ENCODE measurements at regions not wholly inside any gene's neighbourhood (a gene's known extent, or its start where the extent isn't known, plus 50 kb on each side); places are given as distances from the start of the nearest gene placed in this dataset.

DNA sequence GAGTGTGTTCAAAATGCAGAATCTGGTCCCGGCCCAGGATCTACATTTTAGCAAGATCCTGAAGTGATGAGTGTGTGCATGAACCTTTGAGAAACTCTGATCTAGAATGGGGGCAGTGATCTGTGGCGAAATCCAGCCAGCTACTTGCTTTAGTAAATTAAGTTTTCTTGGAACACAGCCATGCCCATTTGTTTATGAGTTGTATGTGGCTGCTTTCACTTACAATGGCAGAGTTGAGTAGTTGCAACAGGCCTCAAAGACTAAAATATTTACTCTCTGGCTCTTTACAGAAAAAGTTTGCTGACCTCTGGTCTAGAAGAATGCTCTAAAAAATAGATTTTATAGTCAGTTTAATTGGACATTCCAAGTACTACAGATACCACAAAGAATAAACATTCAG, 588.3 kb downstream of the BNC2 start:
- Mint-ChIP-seq H3K4me1 (ENCODE audit: unreplicated experiment) (peaks cover 10% of the 10 kb centered on the region), H3K36me3 (ENCODE audit: unreplicated experiment) (no peaks in the 10 kb centered on the region), H3K27me3 (ENCODE audit: unreplicated experiment) (no peaks in the 10 kb centered on the region), H3K4me3 (ENCODE audit: unreplicated experiment) (no peak overlapping the region), H3K27ac (ENCODE audit: unreplicated experiment) (peak overlapping the region; percentile 46), H3K9me3 (ENCODE audit: unreplicated experiment) (peaks cover 4% of the 10 kb centered on the region)
- TF ChIP-seq CTCF (IDR thresholded peaks at IDR 0.05): no peak
- no peak for DNase-seq (ENCODE audit: extremely low spot score, unreplicated experiment)

DNA sequence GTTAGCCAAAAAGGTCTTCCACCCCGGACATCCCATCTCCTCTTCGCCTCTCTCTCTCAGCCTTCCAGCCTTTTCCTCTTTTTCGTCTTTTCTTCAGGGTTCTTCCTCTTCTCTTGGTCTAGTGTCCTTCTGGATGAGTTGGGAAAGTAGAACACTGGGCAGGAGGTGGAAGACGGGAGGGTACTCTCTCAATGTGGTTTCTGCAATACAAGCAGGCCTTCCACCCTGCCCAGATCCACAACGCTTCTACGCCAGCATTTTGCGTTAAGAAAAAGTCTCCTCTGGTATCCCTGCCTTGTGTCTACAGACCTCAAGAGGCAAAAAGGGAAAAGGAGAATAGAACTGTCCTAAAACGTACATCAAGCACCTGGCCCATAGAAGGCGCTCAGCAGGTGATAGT, 587.8 kb downstream of the BNC2 start:
- TF ChIP-seq CTCF (IDR thresholded peaks at IDR 0.05): no peak
- Mint-ChIP-seq H3K4me3 (ENCODE audit: unreplicated experiment) (no peak overlapping the region), H3K36me3 (ENCODE audit: unreplicated experiment) (no peaks in the 10 kb centered on the region), H3K4me1 (ENCODE audit: unreplicated experiment) (peaks cover 10% of the 10 kb centered on the region), H3K27ac (ENCODE audit: unreplicated experiment) (no peak overlapping the region), H3K27me3 (ENCODE audit: unreplicated experiment) (no peaks in the 10 kb centered on the region), H3K9me3 (ENCODE audit: unreplicated experiment) (peaks cover 4% of the 10 kb centered on the region)
- DNase-seq (ENCODE audit: extremely low spot score, unreplicated experiment): no peak

DNA sequence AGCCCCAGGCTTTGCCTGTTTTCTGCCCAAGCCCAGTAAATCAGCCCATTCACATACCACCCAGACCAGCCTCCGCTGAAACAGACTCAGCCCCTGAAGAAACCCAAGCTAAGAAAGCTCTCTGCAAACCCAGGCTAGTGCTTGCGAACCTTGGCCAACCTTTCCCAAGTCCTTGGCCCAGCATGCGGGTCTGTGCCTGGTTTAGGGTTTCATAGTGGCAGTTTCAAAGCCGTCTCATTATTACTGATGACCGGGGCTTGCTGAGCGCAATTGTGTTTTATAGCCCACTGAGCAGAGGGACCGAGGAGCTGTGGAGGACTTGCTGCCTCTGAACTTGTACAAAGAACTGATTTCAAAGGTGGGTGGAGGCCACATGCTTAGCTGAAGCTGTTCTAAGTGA, 584.3 kb downstream of the BNC2 start:
- no peak for DNase-seq (ENCODE audit: extremely low spot score, unreplicated experiment)
- Mint-ChIP-seq H3K27ac (ENCODE audit: unreplicated experiment) (no peak overlapping the region), H3K4me3 (ENCODE audit: unreplicated experiment) (no peak overlapping the region), H3K9me3 (ENCODE audit: unreplicated experiment) (peaks cover 4% of the 10 kb centered on the region), H3K4me1 (ENCODE audit: unreplicated experiment) (peaks cover 14% of the 10 kb centered on the region), H3K36me3 (ENCODE audit: unreplicated experiment) (no peaks in the 10 kb centered on the region), H3K27me3 (ENCODE audit: unreplicated experiment) (no peaks in the 10 kb centered on the region)
- no peak for TF ChIP-seq CTCF (IDR thresholded peaks at IDR 0.05)

DNA sequence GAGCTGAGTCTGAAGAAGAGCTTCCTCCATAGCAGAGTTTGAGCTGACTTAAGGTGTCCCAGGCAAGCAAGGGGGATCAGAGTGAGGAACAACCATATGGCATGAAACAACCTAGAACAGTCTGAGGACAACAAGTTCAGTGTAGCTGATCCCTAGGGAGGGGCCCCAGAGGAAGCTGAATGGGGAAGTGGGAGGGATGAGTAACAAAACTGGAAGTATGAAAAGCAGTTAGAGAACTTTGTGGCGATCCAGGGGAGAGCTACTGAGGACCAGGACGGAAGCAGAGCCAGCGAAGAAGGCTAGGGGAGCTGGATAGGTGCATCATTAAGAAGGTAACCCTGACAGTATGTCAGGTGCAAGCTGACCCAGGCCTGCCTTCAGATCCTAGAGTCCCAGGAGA, 580.8 kb downstream of the BNC2 start:
- TF ChIP-seq CTCF (IDR thresholded peaks at IDR 0.05): no peak
- Mint-ChIP-seq H3K4me1 (ENCODE audit: unreplicated experiment) (peaks cover 10% of the 10 kb centered on the region), H3K4me3 (ENCODE audit: unreplicated experiment) (no peak overlapping the region), H3K36me3 (ENCODE audit: unreplicated experiment) (no peaks in the 10 kb centered on the region), H3K9me3 (ENCODE audit: unreplicated experiment) (peaks cover 4% of the 10 kb centered on the region), H3K27ac (ENCODE audit: unreplicated experiment) (no peak overlapping the region), H3K27me3 (ENCODE audit: unreplicated experiment) (no peaks in the 10 kb centered on the region)
- no peak for DNase-seq (ENCODE audit: extremely low spot score, unreplicated experiment)

DNA sequence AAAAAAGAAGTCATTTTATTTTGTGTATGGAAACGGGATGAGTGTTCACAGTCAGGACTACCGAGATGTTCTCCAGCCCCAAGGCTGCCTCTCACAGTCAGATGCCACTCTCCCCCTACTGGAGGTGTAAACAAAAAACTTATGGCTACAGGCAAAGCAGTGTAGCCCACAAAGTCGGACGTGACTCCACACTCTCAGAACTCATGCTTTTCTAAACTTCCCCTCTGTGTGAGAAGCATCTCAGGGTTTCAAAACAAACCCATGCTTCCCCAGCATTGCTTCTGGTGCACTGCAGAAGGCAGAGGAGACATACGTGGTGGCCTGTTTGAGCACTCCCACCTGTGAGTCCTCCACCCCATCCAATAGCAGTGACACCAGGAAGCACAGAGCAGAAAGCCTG, 580.3 kb downstream of the BNC2 start:
- no peak overlapping the region for H3K4me3 Mint-ChIP-seq (ENCODE audit: unreplicated experiment)
- H3K36me3 Mint-ChIP-seq (ENCODE audit: unreplicated experiment): no peaks in the 10 kb centered on the region
- peaks cover 7% of the 10 kb centered on the region for H3K9me3 Mint-ChIP-seq (ENCODE audit: unreplicated experiment)
- no peak for DNase-seq (ENCODE audit: extremely low spot score, unreplicated experiment)
- peaks cover 15% of the 10 kb centered on the region for H3K4me1 Mint-ChIP-seq (ENCODE audit: unreplicated experiment)
- no peaks in the 10 kb centered on the region for H3K27me3 Mint-ChIP-seq (ENCODE audit: unreplicated experiment)
- H3K27ac Mint-ChIP-seq (ENCODE audit: unreplicated experiment): no peak overlapping the region
- TF ChIP-seq CTCF (IDR thresholded peaks at IDR 0.05): no peak

Measured in osteocyte (in vitro differentiated cells).